ENCODE measurements at regions not wholly inside any gene's neighbourhood (a gene's known extent, or its start where the extent isn't known, plus 50 kb on each side); places are given as distances from the start of the nearest gene placed in this dataset.
A peak's percentile ranks its signal among the peaks of the same experiment; 100 is the strongest.

DNA sequence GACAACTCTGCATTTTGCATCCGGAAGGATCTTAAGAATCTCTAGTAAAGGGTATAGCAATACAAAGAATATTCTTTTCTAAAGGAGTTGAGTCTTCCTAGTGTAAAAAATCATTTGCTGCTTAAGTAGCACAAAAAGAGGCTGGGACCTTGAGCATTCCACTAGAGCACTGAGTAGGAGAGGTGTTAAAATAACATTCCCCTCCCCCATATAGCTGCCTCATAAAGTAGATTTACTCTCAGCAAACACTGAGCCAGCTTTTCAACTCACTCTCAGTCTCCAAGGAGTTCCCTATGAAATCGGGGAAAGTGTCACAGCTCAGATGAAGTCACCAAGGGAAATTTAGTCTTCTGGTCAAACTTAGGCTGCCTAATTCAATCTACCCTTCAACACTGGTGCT, 592.7 kb downstream of the ETNK1 start (continued):
- TF ChIP-seq, protein P1, sequence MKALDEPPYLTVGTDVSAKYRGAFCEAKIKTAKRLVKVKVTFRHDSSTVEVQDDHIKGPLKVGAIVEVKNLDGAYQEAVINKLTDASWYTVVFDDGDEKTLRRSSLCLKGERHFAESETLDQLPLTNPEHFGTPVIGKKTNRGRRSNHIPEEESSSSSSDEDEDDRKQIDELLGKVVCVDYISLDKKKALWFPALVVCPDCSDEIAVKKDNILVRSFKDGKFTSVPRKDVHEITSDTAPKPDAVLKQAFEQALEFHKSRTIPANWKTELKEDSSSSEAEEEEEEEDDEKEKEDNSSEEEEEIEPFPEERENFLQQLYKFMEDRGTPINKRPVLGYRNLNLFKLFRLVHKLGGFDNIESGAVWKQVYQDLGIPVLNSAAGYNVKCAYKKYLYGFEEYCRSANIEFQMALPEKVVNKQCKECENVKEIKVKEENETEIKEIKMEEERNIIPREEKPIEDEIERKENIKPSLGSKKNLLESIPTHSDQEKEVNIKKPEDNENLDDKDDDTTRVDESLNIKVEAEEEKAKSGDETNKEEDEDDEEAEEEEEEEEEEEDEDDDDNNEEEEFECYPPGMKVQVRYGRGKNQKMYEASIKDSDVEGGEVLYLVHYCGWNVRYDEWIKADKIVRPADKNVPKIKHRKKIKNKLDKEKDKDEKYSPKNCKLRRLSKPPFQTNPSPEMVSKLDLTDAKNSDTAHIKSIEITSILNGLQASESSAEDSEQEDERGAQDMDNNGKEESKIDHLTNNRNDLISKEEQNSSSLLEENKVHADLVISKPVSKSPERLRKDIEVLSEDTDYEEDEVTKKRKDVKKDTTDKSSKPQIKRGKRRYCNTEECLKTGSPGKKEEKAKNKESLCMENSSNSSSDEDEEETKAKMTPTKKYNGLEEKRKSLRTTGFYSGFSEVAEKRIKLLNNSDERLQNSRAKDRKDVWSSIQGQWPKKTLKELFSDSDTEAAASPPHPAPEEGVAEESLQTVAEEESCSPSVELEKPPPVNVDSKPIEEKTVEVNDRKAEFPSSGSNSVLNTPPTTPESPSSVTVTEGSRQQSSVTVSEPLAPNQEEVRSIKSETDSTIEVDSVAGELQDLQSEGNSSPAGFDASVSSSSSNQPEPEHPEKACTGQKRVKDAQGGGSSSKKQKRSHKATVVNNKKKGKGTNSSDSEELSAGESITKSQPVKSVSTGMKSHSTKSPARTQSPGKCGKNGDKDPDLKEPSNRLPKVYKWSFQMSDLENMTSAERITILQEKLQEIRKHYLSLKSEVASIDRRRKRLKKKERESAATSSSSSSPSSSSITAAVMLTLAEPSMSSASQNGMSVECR (CRISPR knock-in tag; IDR thresholded peaks at IDR 0.05; ENCODE audit: borderline replicate concordance) = no peak
- TF ChIP-seq ZBTB21 (CRISPR knock-in tag; IDR thresholded peaks at IDR 0.05; ENCODE audit: borderline replicate concordance) = no peak
- no peak for TF ChIP-seq FOXK1 (CRISPR knock-in tag; IDR thresholded peaks at IDR 0.05)
- TF ChIP-seq CBFB (CRISPR knock-in tag; IDR thresholded peaks at IDR 0.05; ENCODE audit: low read depth) = no peak
- TF ChIP-seq SMAD4 (CRISPR knock-in tag; IDR thresholded peaks at IDR 0.05) = no peak
- no peak for TF ChIP-seq TCF7 (CRISPR knock-in tag; IDR thresholded peaks at IDR 0.05; ENCODE audit: low read depth)

DNA sequence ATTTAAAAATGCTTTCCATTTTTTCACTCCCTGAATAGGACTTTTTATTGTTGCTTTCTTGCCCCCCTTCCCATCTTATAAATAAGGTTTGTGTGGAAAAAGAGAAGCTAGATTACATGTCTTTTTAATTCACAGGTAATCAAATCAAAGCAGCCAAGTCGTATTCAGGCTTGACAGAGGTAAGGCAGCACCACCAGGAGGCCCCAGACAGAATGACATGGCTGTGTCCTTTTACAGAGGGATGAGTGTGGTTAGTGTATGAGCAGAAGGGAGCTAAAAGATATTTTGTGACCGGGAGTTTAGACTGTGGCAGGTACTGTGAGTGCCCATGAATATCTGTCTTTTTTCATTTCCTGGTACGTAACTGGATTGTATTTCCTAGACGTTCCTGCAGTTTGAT, 596.1 kb downstream of the ETNK1 start:
- no peaks in the 10 kb centered on the region for H3K36me3 Mint-ChIP-seq
- peak; percentile 97 for ATAC-seq
- POLR2A ChIA-PET = no interaction called here
- peak; percentile 33 for DNase-seq (ENCODE audit: low spot score)
- H3K4me1 Mint-ChIP-seq = peaks cover 3% of the 10 kb centered on the region
- H3K27me3 Mint-ChIP-seq (ENCODE audit: low read depth) = no peaks in the 10 kb centered on the region
- H3K27ac Mint-ChIP-seq = no peak overlapping the region
- H3K4me3 Mint-ChIP-seq = no peak overlapping the region
- CTCF ChIA-PET = interaction anchor here (0.5 to 1.8 kb wide), 17 partner anchors 10 to 727 kb away, joined by 3 to 17 read pairs (median 3); no protein-coding TSS in a partner anchor
- TF ChIP-seq TEAD1 (CRISPR knock-in tag; IDR thresholded peaks at IDR 0.05) (no peak), HMGA2 (CRISPR knock-in tag; IDR thresholded peaks at IDR 0.05) (no peak), SMAD3 (CRISPR knock-in tag; IDR thresholded peaks at IDR 0.05; ENCODE audit: borderline replicate concordance) (no peak)
- TF ChIP-seq, protein P2, sequence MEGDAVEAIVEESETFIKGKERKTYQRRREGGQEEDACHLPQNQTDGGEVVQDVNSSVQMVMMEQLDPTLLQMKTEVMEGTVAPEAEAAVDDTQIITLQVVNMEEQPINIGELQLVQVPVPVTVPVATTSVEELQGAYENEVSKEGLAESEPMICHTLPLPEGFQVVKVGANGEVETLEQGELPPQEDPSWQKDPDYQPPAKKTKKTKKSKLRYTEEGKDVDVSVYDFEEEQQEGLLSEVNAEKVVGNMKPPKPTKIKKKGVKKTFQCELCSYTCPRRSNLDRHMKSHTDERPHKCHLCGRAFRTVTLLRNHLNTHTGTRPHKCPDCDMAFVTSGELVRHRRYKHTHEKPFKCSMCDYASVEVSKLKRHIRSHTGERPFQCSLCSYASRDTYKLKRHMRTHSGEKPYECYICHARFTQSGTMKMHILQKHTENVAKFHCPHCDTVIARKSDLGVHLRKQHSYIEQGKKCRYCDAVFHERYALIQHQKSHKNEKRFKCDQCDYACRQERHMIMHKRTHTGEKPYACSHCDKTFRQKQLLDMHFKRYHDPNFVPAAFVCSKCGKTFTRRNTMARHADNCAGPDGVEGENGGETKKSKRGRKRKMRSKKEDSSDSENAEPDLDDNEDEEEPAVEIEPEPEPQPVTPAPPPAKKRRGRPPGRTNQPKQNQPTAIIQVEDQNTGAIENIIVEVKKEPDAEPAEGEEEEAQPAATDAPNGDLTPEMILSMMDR (IDR thresholded peaks at IDR 0.05) = peak; percentile 30; the same call in 1 of the 2 replicates
- TF ChIP-seq, protein P3, sequence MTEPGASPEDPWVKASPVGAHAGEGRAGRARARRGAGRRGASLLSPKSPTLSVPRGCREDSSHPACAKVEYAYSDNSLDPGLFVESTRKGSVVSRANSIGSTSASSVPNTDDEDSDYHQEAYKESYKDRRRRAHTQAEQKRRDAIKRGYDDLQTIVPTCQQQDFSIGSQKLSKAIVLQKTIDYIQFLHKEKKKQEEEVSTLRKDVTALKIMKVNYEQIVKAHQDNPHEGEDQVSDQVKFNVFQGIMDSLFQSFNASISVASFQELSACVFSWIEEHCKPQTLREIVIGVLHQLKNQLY (CRISPR knock-in tag; IDR thresholded peaks at IDR 0.05) = no peak
- H3K9me3 Mint-ChIP-seq = peaks cover 9% of the 10 kb centered on the region

DNA sequence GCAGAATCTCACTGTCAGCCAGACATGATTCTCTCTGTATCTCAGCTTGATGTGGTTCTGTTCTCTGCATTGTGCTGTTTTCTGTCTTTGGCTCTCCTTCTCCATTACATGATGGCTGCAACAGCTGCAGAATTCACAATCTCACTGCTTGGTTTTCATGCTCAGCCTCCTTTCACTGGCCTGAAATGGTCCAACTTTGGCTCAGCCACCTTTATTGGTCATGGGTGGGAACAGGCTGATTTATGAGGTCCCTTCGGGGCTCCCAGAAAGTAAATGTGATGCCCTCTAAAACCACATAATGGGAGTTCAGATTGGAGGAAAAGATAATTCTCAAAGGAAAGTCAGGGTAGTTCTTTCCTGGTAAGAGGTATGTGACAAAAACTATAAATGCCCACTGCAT, 597.0 kb downstream of the ETNK1 start:
- no peaks in the 10 kb centered on the region for H3K27me3 Mint-ChIP-seq (ENCODE audit: low read depth)
- ATAC-seq = no peak
- no peak for DNase-seq (ENCODE audit: low spot score)
- H3K4me1 Mint-ChIP-seq = peaks cover 3% of the 10 kb centered on the region
- CTCF ChIA-PET = interaction anchor here (0.7 to 1.8 kb wide), 6 partner anchors 11 to 549 kb away, joined by 3 to 7 read pairs (median 4); no protein-coding TSS in a partner anchor
- POLR2A ChIA-PET = interaction anchor here (0.6 kb wide), 1 partner anchor 535 kb away, joined by 4 read pairs; no protein-coding TSS in a partner anchor
- TF ChIP-seq GRHL2 (CRISPR knock-in tag; IDR thresholded peaks at IDR 0.05; ENCODE audit: insufficient replicate concordance, severe bottlenecking) = no peak
- TF ChIP-seq HMGA2 (CRISPR knock-in tag; IDR thresholded peaks at IDR 0.05) = no peak
- no peak overlapping the region for H3K27ac Mint-ChIP-seq
- no peak overlapping the region for H3K4me3 Mint-ChIP-seq
- H3K36me3 Mint-ChIP-seq = no peaks in the 10 kb centered on the region
- H3K9me3 Mint-ChIP-seq = peaks cover 3% of the 10 kb centered on the region

DNA sequence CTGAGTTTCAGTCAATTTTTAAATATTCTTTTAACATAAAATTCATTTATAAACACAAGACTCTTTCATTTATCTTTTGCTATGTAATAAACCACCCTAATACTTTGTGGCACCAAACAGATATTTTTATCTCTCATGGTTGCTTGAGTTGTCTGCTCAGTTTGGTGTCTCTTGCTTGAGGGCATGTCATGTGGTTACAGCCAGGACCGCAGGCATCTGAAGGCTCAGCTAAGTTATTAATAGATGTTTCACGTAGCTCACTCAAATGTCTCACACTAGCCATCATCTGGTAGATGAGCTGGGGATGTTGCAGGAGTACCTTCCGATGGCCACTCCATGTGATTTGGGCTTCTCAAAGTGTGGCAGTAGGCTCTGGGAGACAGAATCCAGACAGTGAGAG, 597.8 kb downstream of the ETNK1 start:
- no peaks in the 10 kb centered on the region for H3K27me3 Mint-ChIP-seq (ENCODE audit: low read depth)
- no peak for ATAC-seq
- H3K4me1 Mint-ChIP-seq = peaks cover 3% of the 10 kb centered on the region
- peaks cover 3% of the 10 kb centered on the region; the same call in 1 of the 2 replicates for H3K9me3 Mint-ChIP-seq
- no peaks in the 10 kb centered on the region for H3K36me3 Mint-ChIP-seq
- ChIA-PET CTCF (no interaction called here), POLR2A (no interaction called here)
- H3K27ac Mint-ChIP-seq = no peak overlapping the region
- no peak overlapping the region for H3K4me3 Mint-ChIP-seq
- DNase-seq (ENCODE audit: low spot score) = no peak
- no peak for TF ChIP-seq ZNF317 (CRISPR knock-in tag; IDR thresholded peaks at IDR 0.05; ENCODE audit: borderline replicate concordance, low read depth)
- TF ChIP-seq, protein P4, sequence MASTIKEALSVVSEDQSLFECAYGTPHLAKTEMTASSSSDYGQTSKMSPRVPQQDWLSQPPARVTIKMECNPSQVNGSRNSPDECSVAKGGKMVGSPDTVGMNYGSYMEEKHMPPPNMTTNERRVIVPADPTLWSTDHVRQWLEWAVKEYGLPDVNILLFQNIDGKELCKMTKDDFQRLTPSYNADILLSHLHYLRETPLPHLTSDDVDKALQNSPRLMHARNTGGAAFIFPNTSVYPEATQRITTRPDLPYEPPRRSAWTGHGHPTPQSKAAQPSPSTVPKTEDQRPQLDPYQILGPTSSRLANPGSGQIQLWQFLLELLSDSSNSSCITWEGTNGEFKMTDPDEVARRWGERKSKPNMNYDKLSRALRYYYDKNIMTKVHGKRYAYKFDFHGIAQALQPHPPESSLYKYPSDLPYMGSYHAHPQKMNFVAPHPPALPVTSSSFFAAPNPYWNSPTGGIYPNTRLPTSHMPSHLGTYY (CRISPR knock-in tag; IDR thresholded peaks at IDR 0.05) = no peak
- no peak for TF ChIP-seq TCF7 (CRISPR knock-in tag; IDR thresholded peaks at IDR 0.05; ENCODE audit: low read depth)
- no peak for TF ChIP-seq TEAD1 (CRISPR knock-in tag; IDR thresholded peaks at IDR 0.05)
- TF ChIP-seq ZNF121 (CRISPR knock-in tag; IDR thresholded peaks at IDR 0.05) = no peak
- TF ChIP-seq, protein P5, sequence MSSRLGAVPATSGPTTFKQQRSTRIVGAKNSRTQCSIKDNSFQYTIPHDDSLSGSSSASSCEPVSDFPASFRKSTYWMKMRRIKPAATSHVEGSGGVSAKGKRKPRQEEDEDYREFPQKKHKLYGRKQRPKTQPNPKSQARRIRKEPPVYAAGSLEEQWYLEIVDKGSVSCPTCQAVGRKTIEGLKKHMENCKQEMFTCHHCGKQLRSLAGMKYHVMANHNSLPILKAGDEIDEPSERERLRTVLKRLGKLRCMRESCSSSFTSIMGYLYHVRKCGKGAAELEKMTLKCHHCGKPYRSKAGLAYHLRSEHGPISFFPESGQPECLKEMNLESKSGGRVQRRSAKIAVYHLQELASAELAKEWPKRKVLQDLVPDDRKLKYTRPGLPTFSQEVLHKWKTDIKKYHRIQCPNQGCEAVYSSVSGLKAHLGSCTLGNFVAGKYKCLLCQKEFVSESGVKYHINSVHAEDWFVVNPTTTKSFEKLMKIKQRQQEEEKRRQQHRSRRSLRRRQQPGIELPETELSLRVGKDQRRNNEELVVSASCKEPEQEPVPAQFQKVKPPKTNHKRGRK (CRISPR knock-in tag; IDR thresholded peaks at IDR 0.05; ENCODE audit: borderline replicate concordance) = no peak
- no peak for TF ChIP-seq OVOL2 (CRISPR knock-in tag; IDR thresholded peaks at IDR 0.05; ENCODE audit: borderline replicate concordance)
- TF ChIP-seq, protein P6, sequence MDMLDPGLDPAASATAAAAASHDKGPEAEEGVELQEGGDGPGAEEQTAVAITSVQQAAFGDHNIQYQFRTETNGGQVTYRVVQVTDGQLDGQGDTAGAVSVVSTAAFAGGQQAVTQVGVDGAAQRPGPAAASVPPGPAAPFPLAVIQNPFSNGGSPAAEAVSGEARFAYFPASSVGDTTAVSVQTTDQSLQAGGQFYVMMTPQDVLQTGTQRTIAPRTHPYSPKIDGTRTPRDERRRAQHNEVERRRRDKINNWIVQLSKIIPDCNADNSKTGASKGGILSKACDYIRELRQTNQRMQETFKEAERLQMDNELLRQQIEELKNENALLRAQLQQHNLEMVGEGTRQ (CRISPR knock-in tag; IDR thresholded peaks at IDR 0.05) = no peak
- TF ChIP-seq TEAD4 (CRISPR knock-in tag; IDR thresholded peaks at IDR 0.05) = no peak
- no peak for TF ChIP-seq TP53 (CRISPR knock-in tag; IDR thresholded peaks at IDR 0.05)
